ENCODE measurements at regions not wholly inside any gene's neighbourhood (a gene's known extent, or its start where the extent isn't known, plus 50 kb on each side); places are given as distances from the start of the nearest gene placed in this dataset.
"Not testable (repeated sequence)": the region's sequence is repeated elsewhere in the genome, so short reads cannot be mapped to it uniquely, and the experiment has no call there.

GRCh38 chr1:835509-835908 lies 88.2 kb upstream of the SAMD11 start:
- TF ChIP-seq, protein P1, sequence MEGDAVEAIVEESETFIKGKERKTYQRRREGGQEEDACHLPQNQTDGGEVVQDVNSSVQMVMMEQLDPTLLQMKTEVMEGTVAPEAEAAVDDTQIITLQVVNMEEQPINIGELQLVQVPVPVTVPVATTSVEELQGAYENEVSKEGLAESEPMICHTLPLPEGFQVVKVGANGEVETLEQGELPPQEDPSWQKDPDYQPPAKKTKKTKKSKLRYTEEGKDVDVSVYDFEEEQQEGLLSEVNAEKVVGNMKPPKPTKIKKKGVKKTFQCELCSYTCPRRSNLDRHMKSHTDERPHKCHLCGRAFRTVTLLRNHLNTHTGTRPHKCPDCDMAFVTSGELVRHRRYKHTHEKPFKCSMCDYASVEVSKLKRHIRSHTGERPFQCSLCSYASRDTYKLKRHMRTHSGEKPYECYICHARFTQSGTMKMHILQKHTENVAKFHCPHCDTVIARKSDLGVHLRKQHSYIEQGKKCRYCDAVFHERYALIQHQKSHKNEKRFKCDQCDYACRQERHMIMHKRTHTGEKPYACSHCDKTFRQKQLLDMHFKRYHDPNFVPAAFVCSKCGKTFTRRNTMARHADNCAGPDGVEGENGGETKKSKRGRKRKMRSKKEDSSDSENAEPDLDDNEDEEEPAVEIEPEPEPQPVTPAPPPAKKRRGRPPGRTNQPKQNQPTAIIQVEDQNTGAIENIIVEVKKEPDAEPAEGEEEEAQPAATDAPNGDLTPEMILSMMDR (IDR thresholded peaks at IDR 0.05 in 2 of 3, conservative IDR thresholded peaks at IDR 0.05 in 1 of 3; ENCODE audit: control insufficient read depth in 2 of 3, extremely low read depth in 1 of 3, insufficient read depth in 1 of 3, low read depth in 3 of 3, low read length in 3 of 3): not testable (repeated sequence)
- not testable (repeated sequence) for TF ChIP-seq SMC3 (IDR thresholded peaks at IDR 0.05; ENCODE audit: borderline replicate concordance, low read length); TAF1 (IDR thresholded peaks at IDR 0.05; ENCODE audit: borderline replicate concordance, low read depth, low read length); USF2 (IDR thresholded peaks at IDR 0.05; ENCODE audit: borderline replicate concordance, low read depth, low read length); JUND (IDR thresholded peaks at IDR 0.05; ENCODE audit: low read depth, low read length); BHLHE40 (IDR thresholded peaks at IDR 0.05; ENCODE audit: borderline replicate concordance in 1 of 2, low read depth in 2 of 2, low read length in 1 of 2); POLR2A (IDR thresholded peaks at IDR 0.05; ENCODE audit: low read depth, low read length); ATF7 (IDR thresholded peaks at IDR 0.05; ENCODE audit: low read depth); NFYB (IDR thresholded peaks at IDR 0.05; ENCODE audit: insufficient read depth, low read depth, low read length)
- TF ChIP-seq, protein P2, sequence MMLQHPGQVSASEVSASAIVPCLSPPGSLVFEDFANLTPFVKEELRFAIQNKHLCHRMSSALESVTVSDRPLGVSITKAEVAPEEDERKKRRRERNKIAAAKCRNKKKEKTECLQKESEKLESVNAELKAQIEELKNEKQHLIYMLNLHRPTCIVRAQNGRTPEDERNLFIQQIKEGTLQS (IDR thresholded peaks at IDR 0.05; ENCODE audit: borderline replicate concordance, extremely low read depth, low read depth, low read length): not testable (repeated sequence)
